NT2/D1 (cell line): ENCODE measurements at regions not wholly inside any gene's neighbourhood (a gene's known extent, or its start where the extent isn't known, plus 50 kb on each side); places are given as distances from the start of the nearest gene placed in this dataset.
"Not testable (repeated sequence)": the region's sequence is repeated elsewhere in the genome, so short reads cannot be mapped to it uniquely, and the experiment has no call there.

Experiments
- DNase-seq: peaks from one replicate; pipeline ENCODE4 v3.0.0-alpha.2; 2011; ENCODE audit warnings: low read depth, low spot score
- H3K27me3 ChIP-seq: 2 replicates; pipeline ENCODE4 v1.6.0; 2011; ENCODE audit warnings: mild to moderate bottlenecking; ENCODE audit not compliant: insufficient read length, insufficient read depth
- H3K36me3 ChIP-seq: 2 replicates; pipeline ENCODE4 v1.6.1; 2011; ENCODE audit warnings: mild to moderate bottlenecking, low read length, mixed read lengths; ENCODE audit not compliant: insufficient read depth, insufficient read length
- H3K4me1 ChIP-seq: 2 replicates; pipeline ENCODE4 v1.5.1; 2011; ENCODE audit not compliant: insufficient read depth, insufficient read length
- H3K4me3 ChIP-seq: 2 replicates; pipeline ENCODE4 v1.5.1; 2011; ENCODE audit warnings: low read depth; ENCODE audit not compliant: insufficient read length
- H3K9ac ChIP-seq: 2 replicates; pipeline ENCODE4 v1.6.0; 2011; ENCODE audit warnings: low read depth; ENCODE audit not compliant: insufficient read length
- H3K9me3 ChIP-seq: 2 replicates; pipeline ENCODE4 v1.5.1; 2011; ENCODE audit warnings: mild to moderate bottlenecking, low read length; ENCODE audit not compliant: insufficient read depth

- not testable (repeated sequence) for H3K9ac ChIP-seq, H3K27me3 ChIP-seq, H3K9me3 ChIP-seq, H3K4me1 ChIP-seq, H3K4me3 ChIP-seq, H3K36me3 ChIP-seq, DNase-seq
Observed at GRCh38 chr16:33583702-33584101, 124.3 kb downstream of the TP53TG3F start.

- H3K36me3 ChIP-seq, H3K27me3 ChIP-seq, H3K4me1 ChIP-seq, H3K9me3 ChIP-seq, DNase-seq, H3K9ac ChIP-seq, H3K4me3 ChIP-seq: not testable (repeated sequence)
Observed at GRCh38 chr16:33588589-33588988, 129.2 kb downstream of the TP53TG3F start.

DNA sequence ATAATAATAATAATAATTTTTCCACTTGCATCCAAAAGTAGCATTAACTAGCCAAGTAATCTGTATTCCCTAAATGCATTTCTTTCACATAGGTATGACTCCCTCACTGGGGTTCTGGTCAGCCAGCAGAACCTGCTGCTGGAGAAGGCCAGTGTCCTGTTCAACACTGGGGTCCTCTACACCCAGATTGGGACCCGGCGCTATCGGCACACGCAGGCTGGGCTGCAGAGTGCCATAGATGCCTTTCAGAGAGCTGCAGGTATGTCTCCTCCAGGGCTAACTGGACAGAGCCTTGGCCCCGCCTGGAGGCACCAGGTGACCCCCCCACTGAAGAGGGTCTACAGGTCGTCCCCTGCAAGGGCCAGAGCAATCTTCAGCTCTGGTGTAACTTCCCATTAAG is 133.9 kb downstream of the TP53TG3F start:
- H3K4me3 ChIP-seq, H3K27me3 ChIP-seq, DNase-seq, H3K9me3 ChIP-seq, H3K9ac ChIP-seq, H3K36me3 ChIP-seq, H3K4me1 ChIP-seq: not testable (repeated sequence)

DNA sequence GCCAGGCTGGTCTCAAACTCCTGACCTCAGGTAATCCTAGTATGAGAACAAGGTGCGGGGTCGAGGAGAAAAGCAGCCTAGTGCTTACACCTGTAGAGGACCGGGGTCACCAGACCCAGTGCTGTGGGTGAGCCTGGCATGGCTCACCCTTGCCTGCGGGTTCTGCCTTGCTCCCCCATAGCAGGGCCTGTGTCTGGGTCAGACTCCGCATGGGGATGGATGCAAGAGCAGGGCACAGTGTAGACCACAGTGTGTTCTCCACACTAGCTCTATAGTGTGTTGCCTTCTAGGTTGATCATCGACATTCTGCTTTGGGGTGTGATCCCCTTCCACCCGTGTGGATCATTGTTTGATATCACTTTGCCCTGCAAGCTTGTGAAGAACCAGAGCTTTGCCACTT is 135.7 kb downstream of the TP53TG3F start:
- not testable (repeated sequence) for H3K4me3 ChIP-seq, H3K9me3 ChIP-seq, H3K36me3 ChIP-seq, H3K9ac ChIP-seq, H3K27me3 ChIP-seq, DNase-seq, H3K4me1 ChIP-seq

DNA sequence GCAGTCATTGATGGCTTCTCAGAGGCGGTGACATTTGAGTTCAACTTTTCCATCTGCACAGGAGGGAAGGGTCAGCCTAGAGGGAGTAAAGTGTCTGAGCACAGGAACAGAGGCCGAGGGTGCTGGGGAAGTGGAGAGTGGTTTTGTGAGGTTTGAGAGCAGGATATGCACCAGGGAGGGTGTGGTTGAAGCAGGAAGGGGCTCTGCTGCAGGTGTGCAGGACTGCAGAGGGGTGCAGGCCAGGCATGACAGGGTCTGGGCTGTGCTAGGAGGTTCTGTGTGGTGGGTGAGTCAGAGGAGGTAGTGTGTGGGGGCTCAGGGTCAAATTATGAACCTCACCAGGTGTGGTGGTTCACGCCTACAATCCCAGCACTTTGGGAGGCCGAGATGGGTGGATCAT is 141.6 kb downstream of the TP53TG3F start:
- DNase-seq, H3K4me3 ChIP-seq, H3K36me3 ChIP-seq: not testable (repeated sequence)

DNA sequence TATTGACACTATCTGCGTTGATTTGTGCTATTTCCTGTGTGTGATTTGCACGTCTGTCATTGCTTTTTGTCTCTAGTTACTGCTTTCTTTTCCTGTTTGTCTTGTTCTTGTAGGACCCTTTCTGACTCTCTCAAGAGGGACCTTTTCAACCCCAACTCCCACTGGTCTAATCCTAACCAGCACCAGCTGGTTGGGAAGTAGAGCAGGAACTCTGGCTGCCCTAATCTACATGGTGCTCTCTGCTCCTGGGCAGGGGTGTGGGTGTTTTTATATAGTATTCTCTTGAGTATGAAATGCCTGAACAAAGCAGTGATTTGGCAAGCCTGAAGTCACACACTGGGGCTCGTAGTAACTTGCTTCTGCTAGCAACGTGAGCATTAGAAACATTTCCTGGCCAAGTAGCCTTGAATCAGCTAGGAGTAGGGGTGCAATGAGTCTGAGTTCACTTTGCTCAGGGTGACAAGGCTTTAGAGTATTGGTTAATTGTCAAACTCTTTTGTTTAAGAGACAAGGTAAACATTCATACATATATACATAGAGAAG is 164.2 kb downstream of the TP53TG3F start:
- H3K9me3 ChIP-seq, H3K9ac ChIP-seq, DNase-seq, H3K4me3 ChIP-seq, H3K4me1 ChIP-seq, H3K36me3 ChIP-seq: not testable (repeated sequence)
- H3K27me3 ChIP-seq, result peaks cover 17% of the 10 kb centered on the region

More for the DNA sequence above, 141.6 kb downstream of the TP53TG3F start:
- not testable (repeated sequence) for H3K4me1 ChIP-seq, H3K9me3 ChIP-seq, H3K27me3 ChIP-seq, H3K9ac ChIP-seq

- not testable (repeated sequence) for H3K27me3 ChIP-seq, H3K9me3 ChIP-seq, H3K4me1 ChIP-seq, DNase-seq, H3K4me3 ChIP-seq, H3K9ac ChIP-seq, H3K36me3 ChIP-seq
Observed at GRCh38 chr16:33628895-33629294, 169.5 kb downstream of the TP53TG3F start.

- H3K9ac ChIP-seq, H3K36me3 ChIP-seq, H3K4me3 ChIP-seq, H3K27me3 ChIP-seq, DNase-seq, H3K4me1 ChIP-seq, H3K9me3 ChIP-seq: not testable (repeated sequence)
Observed at GRCh38 chr16:33631713-33632112, 172.3 kb downstream of the TP53TG3F start.

GRCh38 chr16:33634057-33634456 is 174.6 kb downstream of the TP53TG3F start:
- not testable (repeated sequence) for DNase-seq, H3K36me3 ChIP-seq, H3K27me3 ChIP-seq, H3K4me3 ChIP-seq, H3K9ac ChIP-seq, H3K4me1 ChIP-seq, H3K9me3 ChIP-seq

DNA sequence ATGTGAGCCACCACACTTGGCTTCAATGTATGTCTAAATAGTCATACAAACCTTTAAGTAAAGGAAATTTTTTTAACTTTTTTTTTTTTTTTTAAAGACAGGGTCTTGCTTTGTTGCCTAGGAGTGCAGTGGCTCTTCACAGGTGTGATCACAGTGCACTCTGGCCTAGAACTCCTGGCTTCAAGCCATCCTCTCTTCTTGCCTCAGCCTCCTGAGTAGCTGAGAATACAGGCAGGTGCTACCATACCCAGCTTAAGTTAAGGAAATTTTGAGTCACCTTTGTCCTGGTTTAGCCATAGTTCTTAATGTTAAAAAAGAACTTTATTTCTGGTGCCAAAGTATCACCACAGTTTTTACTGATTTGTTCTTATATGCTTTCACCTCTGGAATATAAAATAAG is 177.3 kb downstream of the TP53TG3F start:
- DNase-seq, H3K4me1 ChIP-seq, H3K36me3 ChIP-seq, H3K4me3 ChIP-seq, H3K9me3 ChIP-seq, H3K27me3 ChIP-seq, H3K9ac ChIP-seq: not testable (repeated sequence)

DNA sequence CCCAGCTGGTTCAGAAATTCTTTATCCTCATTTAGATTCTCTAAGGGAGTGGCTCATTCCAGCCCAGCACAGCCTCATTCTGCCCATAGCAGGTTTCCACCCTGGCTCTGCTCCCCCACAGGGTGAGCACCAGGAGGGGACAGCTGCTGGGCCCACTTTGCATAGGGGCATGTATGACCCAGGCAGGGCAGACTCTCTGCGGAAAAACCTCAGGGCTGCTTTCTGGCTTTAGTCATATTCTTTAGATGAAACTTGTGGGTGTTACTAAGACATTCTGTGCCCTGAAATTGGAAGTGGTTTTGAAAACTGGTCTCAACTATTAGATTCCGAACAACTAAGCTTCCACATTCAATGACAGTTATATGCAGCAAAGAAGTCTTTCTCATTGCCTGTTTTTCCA is 183.9 kb downstream of the TP53TG3F start:
- H3K9me3 ChIP-seq, H3K4me3 ChIP-seq, H3K27me3 ChIP-seq, H3K4me1 ChIP-seq, H3K9ac ChIP-seq, H3K36me3 ChIP-seq, DNase-seq: not testable (repeated sequence)

- not testable (repeated sequence) for H3K4me3 ChIP-seq, H3K27me3 ChIP-seq, H3K9me3 ChIP-seq, H3K36me3 ChIP-seq, H3K4me1 ChIP-seq, H3K9ac ChIP-seq, DNase-seq
Observed at GRCh38 chr16:33643698-33644381, 184.4 kb downstream of the TP53TG3F start.
